ENCODE measurements at regions not wholly inside any gene's neighbourhood (a gene's known extent, or its start where the extent isn't known, plus 50 kb on each side); places are given as distances from the start of the nearest gene placed in this dataset.

- TF ChIP-seq CTCF (tag by site-specific recombination; IDR thresholded peaks at IDR 0.05) (no peak), ZNF391 (tag by site-specific recombination; IDR thresholded peaks at IDR 0.05; ENCODE audit: borderline replicate concordance, low read depth) (no peak), ZNF311 (tag by site-specific recombination; IDR thresholded peaks at IDR 0.05; ENCODE audit: borderline replicate concordance) (no peak), ZNF121 (tag by site-specific recombination; IDR thresholded peaks at IDR 0.05) (no peak), ZNF664 (tag by site-specific recombination; IDR thresholded peaks at IDR 0.05) (no peak), ZSCAN5A (tag by site-specific recombination; IDR thresholded peaks at IDR 0.05) (no peak), ZBTB1 (tag by site-specific recombination; IDR thresholded peaks at IDR 0.05) (no peak), ZNF2 (tag by site-specific recombination; IDR thresholded peaks at IDR 0.05) (no peak), ZNF560 (tag by site-specific recombination; IDR thresholded peaks at IDR 0.05; ENCODE audit: borderline replicate concordance) (no peak), HOXA7 (CRISPR knock-in tag; IDR thresholded peaks at IDR 0.05; ENCODE audit: borderline replicate concordance) (no peak), ZBTB17 (tag by site-specific recombination; IDR thresholded peaks at IDR 0.05) (no peak), ZNF785 (tag by site-specific recombination; IDR thresholded peaks at IDR 0.05) (no peak)
- TF ChIP-seq, protein P1, sequence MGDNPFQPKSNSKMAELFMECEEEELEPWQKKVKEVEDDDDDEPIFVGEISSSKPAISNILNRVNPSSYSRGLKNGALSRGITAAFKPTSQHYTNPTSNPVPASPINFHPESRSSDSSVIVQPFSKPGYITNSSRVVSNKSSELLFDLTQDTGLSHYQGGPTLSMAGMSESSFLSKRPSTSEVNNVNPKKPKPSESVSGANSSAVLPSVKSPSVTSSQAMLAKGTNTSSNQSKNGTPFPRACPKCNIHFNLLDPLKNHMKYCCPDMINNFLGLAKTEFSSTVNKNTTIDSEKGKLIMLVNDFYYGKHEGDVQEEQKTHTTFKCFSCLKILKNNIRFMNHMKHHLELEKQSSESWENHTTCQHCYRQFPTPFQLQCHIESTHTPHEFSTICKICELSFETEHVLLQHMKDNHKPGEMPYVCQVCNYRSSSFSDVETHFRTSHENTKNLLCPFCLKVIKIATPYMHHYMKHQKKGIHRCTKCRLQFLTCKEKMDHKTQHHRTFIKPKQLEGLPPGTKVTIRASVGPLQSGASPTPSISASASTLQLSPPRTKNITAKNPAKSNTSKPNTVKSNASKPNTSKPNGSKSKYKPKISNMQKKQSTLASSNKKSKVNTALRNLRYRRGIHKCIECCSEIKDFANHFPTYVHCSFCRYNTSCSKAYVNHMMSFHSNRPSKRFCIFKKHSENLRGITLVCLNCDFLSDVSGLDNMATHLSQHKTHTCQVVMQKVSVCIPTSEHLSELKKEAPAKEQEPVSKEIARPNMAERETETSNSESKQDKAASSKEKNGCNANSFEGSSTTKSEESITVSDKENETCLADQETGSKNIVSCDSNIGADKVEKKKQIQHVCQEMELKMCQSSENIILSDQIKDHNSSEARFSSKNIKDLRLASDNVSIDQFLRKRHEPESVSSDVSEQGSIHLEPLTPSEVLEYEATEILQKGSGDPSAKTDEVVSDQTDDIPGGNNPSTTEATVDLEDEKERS (tag by site-specific recombination; IDR thresholded peaks at IDR 0.05) = no peak
These were observed 661.3 kb upstream of the CHORDC1 start for GRCh38 chr11:90884181-90884580.
